ENCODE measurements at regions not wholly inside any gene's neighbourhood (a gene's known extent, or its start where the extent isn't known, plus 50 kb on each side); places are given as distances from the start of the nearest gene placed in this dataset.

DNA sequence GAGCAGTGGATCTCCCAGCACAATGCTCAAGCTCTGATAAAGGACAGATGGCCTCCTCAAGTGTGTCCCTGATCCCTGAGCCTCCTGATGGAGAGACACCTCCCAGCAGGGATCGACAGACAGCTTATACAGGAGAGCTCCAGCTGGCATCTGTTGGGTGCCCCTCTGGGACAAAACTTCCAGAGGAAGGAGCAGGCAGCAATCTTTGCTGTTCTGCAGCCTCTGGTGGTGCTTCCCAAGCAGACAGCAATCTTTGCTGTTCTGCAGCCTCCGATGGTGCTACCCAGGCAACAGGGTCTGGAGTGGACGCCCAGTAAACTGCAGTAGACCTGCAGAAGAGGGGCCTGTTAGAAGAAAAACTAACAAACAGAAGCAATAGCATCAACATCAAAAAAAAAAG lies 349.3 kb upstream of the SPRY2 start:
- Histone ChIP-seq H3K79me2 (replicated peaks; ENCODE audit: insufficient read depth, low read length) (no peaks in the 10 kb centered on the region), H3K4me2 (ENCODE audit: low read length) (no peak overlapping the region), H3K9me3 (ENCODE audit: low read length) (no peaks in the 10 kb centered on the region), H3K9me2 (ENCODE audit: insufficient read depth, low read length) (no peaks in the 10 kb centered on the region), H3F3A (ENCODE audit: insufficient read depth, low read length, poor library complexity, severe bottlenecking) (no peaks in the 10 kb centered on the region), H3K27me3 (ENCODE audit: insufficient read depth, low read depth, low read length) (no peaks in the 10 kb centered on the region), H3K27ac (ENCODE audit: low read length) (no peak overlapping the region), H3K36me3 (ENCODE audit: insufficient read depth, low read length) (no peaks in the 10 kb centered on the region), H3K4me3 (ENCODE audit: low read length) (no peak overlapping the region), H3K9ac (ENCODE audit: low read length) (no peak overlapping the region), H2AFZ (ENCODE audit: low read depth, low read length) (no peak overlapping the region), H4K20me1 (ENCODE audit: insufficient read depth) (no peaks in the 10 kb centered on the region)
- TF ChIP-seq EZH2 (IDR thresholded peaks at IDR 0.05; ENCODE audit: borderline replicate concordance, insufficient read depth, low read length, poor library complexity, severe bottlenecking) (no peak), SMC3 (conservative IDR thresholded peaks at IDR 0.05; ENCODE audit: poor library complexity) (no peak), MXI1 (conservative IDR thresholded peaks at IDR 0.05; ENCODE audit: poor library complexity, severe bottlenecking) (no peak), POLR2AphosphoS5 (IDR thresholded peaks at IDR 0.05) (no peak), TAF1 (IDR thresholded peaks at IDR 0.05; ENCODE audit: low read depth) (no peak), RAD21 (conservative IDR thresholded peaks at IDR 0.05) (no peak), EP300 (conservative IDR thresholded peaks at IDR 0.05; ENCODE audit: poor library complexity, severe bottlenecking) (no peak)
- TF ChIP-seq, protein P1, sequence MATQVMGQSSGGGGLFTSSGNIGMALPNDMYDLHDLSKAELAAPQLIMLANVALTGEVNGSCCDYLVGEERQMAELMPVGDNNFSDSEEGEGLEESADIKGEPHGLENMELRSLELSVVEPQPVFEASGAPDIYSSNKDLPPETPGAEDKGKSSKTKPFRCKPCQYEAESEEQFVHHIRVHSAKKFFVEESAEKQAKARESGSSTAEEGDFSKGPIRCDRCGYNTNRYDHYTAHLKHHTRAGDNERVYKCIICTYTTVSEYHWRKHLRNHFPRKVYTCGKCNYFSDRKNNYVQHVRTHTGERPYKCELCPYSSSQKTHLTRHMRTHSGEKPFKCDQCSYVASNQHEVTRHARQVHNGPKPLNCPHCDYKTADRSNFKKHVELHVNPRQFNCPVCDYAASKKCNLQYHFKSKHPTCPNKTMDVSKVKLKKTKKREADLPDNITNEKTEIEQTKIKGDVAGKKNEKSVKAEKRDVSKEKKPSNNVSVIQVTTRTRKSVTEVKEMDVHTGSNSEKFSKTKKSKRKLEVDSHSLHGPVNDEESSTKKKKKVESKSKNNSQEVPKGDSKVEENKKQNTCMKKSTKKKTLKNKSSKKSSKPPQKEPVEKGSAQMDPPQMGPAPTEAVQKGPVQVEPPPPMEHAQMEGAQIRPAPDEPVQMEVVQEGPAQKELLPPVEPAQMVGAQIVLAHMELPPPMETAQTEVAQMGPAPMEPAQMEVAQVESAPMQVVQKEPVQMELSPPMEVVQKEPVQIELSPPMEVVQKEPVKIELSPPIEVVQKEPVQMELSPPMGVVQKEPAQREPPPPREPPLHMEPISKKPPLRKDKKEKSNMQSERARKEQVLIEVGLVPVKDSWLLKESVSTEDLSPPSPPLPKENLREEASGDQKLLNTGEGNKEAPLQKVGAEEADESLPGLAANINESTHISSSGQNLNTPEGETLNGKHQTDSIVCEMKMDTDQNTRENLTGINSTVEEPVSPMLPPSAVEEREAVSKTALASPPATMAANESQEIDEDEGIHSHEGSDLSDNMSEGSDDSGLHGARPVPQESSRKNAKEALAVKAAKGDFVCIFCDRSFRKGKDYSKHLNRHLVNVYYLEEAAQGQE (IDR thresholded peaks at IDR 0.05; ENCODE audit: borderline replicate concordance) = no peak
- TF ChIP-seq, protein P2, sequence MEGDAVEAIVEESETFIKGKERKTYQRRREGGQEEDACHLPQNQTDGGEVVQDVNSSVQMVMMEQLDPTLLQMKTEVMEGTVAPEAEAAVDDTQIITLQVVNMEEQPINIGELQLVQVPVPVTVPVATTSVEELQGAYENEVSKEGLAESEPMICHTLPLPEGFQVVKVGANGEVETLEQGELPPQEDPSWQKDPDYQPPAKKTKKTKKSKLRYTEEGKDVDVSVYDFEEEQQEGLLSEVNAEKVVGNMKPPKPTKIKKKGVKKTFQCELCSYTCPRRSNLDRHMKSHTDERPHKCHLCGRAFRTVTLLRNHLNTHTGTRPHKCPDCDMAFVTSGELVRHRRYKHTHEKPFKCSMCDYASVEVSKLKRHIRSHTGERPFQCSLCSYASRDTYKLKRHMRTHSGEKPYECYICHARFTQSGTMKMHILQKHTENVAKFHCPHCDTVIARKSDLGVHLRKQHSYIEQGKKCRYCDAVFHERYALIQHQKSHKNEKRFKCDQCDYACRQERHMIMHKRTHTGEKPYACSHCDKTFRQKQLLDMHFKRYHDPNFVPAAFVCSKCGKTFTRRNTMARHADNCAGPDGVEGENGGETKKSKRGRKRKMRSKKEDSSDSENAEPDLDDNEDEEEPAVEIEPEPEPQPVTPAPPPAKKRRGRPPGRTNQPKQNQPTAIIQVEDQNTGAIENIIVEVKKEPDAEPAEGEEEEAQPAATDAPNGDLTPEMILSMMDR (IDR thresholded peaks at IDR 0.05; ENCODE audit: poor library complexity, severe bottlenecking) = no peak

DNA sequence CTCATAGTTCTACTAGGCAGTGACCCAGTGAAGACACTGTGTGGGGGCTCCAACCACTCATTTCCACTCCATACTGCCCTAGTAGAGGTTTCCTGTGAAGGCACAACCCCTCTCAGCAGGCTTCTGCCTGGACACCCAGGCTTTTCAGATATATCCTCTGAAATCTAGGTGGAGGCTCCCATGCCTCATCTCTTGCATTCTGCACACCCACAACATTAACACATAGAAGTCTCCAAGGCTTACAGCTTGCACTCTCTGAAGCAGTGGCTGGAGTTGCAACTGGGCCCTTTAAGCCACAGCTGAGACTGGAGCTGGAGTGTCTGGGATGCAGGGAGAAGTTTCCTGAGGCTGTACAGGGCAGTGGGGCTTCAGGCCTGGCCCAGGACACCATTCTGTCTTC lies 347.7 kb upstream of the SPRY2 start:
- Histone ChIP-seq H3K4me3 (ENCODE audit: low read length) (no peak overlapping the region), H3K27ac (ENCODE audit: low read length) (no peak overlapping the region), H3K9me3 (ENCODE audit: low read length) (no peaks in the 10 kb centered on the region), H3K27me3 (ENCODE audit: insufficient read depth, low read depth, low read length) (no peaks in the 10 kb centered on the region), H4K20me1 (ENCODE audit: insufficient read depth) (no peaks in the 10 kb centered on the region), H3K4me2 (ENCODE audit: low read length) (no peak overlapping the region), H3K36me3 (ENCODE audit: insufficient read depth, low read length) (no peaks in the 10 kb centered on the region), H3K9ac (ENCODE audit: low read length) (no peak overlapping the region), H3K79me2 (replicated peaks; ENCODE audit: insufficient read depth, low read length) (no peaks in the 10 kb centered on the region), H3K9me2 (ENCODE audit: insufficient read depth, low read length) (no peaks in the 10 kb centered on the region), H2AFZ (ENCODE audit: low read depth, low read length) (no peak overlapping the region), H3F3A (ENCODE audit: insufficient read depth, low read length, poor library complexity, severe bottlenecking) (no peaks in the 10 kb centered on the region)
- TF ChIP-seq EP300 (conservative IDR thresholded peaks at IDR 0.05; ENCODE audit: poor library complexity, severe bottlenecking) (no peak), MXI1 (conservative IDR thresholded peaks at IDR 0.05; ENCODE audit: poor library complexity, severe bottlenecking) (no peak), SMC3 (conservative IDR thresholded peaks at IDR 0.05; ENCODE audit: poor library complexity) (no peak), RAD21 (conservative IDR thresholded peaks at IDR 0.05) (no peak), POLR2AphosphoS5 (IDR thresholded peaks at IDR 0.05) (no peak), TAF1 (IDR thresholded peaks at IDR 0.05; ENCODE audit: low read depth) (no peak), EZH2 (IDR thresholded peaks at IDR 0.05; ENCODE audit: borderline replicate concordance, insufficient read depth, low read length, poor library complexity, severe bottlenecking) (no peak)
- TF ChIP-seq, protein P1 (IDR thresholded peaks at IDR 0.05; ENCODE audit: borderline replicate concordance) = no peak
- TF ChIP-seq, protein P2 (IDR thresholded peaks at IDR 0.05; ENCODE audit: poor library complexity, severe bottlenecking) = no peak
